Breast epithelium (tissue), 4 donors: ENCODE measurements at regions not wholly inside any gene's neighbourhood (a gene's known extent, or its start where the extent isn't known, plus 50 kb on each side); places are given as distances from the start of the nearest gene placed in this dataset.
"Not testable (repeated sequence)": the region's sequence is repeated elsewhere in the genome, so short reads cannot be mapped to it uniquely, and the experiment has no call there.

Experiments used
- DNase-seq, 2 donors: peaks; one replicate each; pipeline ENCODE4 v3.0.0-alpha.2; 2019; ENCODE audit warnings: low spot score in 2 of 2
- H3K27ac ChIP-seq, 2 donors: fragments of 200-600 bp; sonication (generic) in 1 of 2; one replicate each; pipeline ENCODE4 v1.5.1; 2016 to 2019; ENCODE audit warnings: mild to moderate bottlenecking in 1 of 2
- H3K27me3 ChIP-seq, 2 donors: fragments of 200-600 bp; sonication (generic) in 1 of 2; one replicate each; pipeline versions ENCODE4 v1.5.1 to v1.6.0; 2017 to 2019; ENCODE audit warnings: control low read depth in 1 of 2, mild to moderate bottlenecking in 1 of 2
- H3K36me3 ChIP-seq: fragments of 200-600 bp; one replicate; pipeline ENCODE4 v1.5.1; 2019
- H3K4me1 ChIP-seq, 2 donors: fragments of 200-600 bp; sonication (generic); one replicate each; pipeline ENCODE4 v1.5.1; 2016 to 2019; ENCODE audit warnings: control low read depth in 1 of 2
- H3K4me3 ChIP-seq, 3 donors: fragments of 200-600 bp; sonication (generic); 1 replicate in 2 of 3; 2 replicates in 1 of 3; pipeline ENCODE4 v1.5.1; 2016 to 2019; ENCODE audit warnings: mild to moderate bottlenecking in 3 of 3, moderate library complexity in 2 of 3
- H3K9me3 ChIP-seq, 2 donors: fragments of 200-600 bp; sonication (generic) in 1 of 2; one replicate each; pipeline ENCODE4 v1.5.1; 2016 to 2019; ENCODE audit warnings: control low read depth in 1 of 2
- POLR2A ChIP-seq: fragments of 450-650 bp; IDR thresholded peaks from one replicate; pipeline ENCODE4 v1.6.1; 2016; ENCODE audit warnings: antibody characterized with exemption, mild to moderate bottlenecking, moderate library complexity
- POLR2AphosphoS5 ChIP-seq, 3 donors: sonication (generic); formaldehyde crosslinking; IDR thresholded peaks; one replicate each; pipeline ENCODE4 v1.6.1; 2017; ENCODE audit warnings: antibody characterized with exemption in 3 of 3
- intact Hi-C: fragments of 100-400 bp; cut with DNase I; formaldehyde crosslinking; loops from one replicate; pipeline ENCODE4 v1.15.1; 2023; ENCODE audit warnings: low total_unique reads
- TF ChIP-seq, protein P1 (sequence below), 3 donors: fragments of 450-650 bp; IDR thresholded peaks; one replicate each; pipeline ENCODE4 v1.5.1; 2016 to 2017; ENCODE audit warnings: antibody characterized with exemption in 3 of 3, mild to moderate bottlenecking in 3 of 3, moderate library complexity in 3 of 3

GRCh38 chr2:176424746-176425145, 155.5 kb downstream of the MTX2 start:
- H3K27me3 ChIP-seq, result no peaks in the 10 kb centered on the region
- H3K9me3 ChIP-seq, result no peaks in the 10 kb centered on the region
- H3K4me1 ChIP-seq, result no peaks in the 10 kb centered on the region
- H3K27ac ChIP-seq, result no peak overlapping the region
- no peaks in the 10 kb centered on the region for H3K36me3 ChIP-seq
- TF ChIP-seq POLR2AphosphoS5 (IDR thresholded peaks at IDR 0.05) (no peak), POLR2A (no peak)
- TF ChIP-seq, protein P1, sequence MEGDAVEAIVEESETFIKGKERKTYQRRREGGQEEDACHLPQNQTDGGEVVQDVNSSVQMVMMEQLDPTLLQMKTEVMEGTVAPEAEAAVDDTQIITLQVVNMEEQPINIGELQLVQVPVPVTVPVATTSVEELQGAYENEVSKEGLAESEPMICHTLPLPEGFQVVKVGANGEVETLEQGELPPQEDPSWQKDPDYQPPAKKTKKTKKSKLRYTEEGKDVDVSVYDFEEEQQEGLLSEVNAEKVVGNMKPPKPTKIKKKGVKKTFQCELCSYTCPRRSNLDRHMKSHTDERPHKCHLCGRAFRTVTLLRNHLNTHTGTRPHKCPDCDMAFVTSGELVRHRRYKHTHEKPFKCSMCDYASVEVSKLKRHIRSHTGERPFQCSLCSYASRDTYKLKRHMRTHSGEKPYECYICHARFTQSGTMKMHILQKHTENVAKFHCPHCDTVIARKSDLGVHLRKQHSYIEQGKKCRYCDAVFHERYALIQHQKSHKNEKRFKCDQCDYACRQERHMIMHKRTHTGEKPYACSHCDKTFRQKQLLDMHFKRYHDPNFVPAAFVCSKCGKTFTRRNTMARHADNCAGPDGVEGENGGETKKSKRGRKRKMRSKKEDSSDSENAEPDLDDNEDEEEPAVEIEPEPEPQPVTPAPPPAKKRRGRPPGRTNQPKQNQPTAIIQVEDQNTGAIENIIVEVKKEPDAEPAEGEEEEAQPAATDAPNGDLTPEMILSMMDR (IDR thresholded peaks at IDR 0.05), result no peak
- DNase-seq, result no peak
- no peak overlapping the region for H3K4me3 ChIP-seq
- intact Hi-C loops, result no loop called here

- Histone ChIP-seq H3K9me3 (no peaks in the 10 kb centered on the region), H3K4me3 (no peak overlapping the region), H3K4me1 (no peaks in the 10 kb centered on the region), H3K27me3 (no peaks in the 10 kb centered on the region), H3K36me3 (no peaks in the 10 kb centered on the region), H3K27ac (no peak overlapping the region)
- TF ChIP-seq POLR2AphosphoS5 (IDR thresholded peaks at IDR 0.05), result no peak
- TF ChIP-seq, protein P1 (IDR thresholded peaks at IDR 0.05), result no peak
- TF ChIP-seq POLR2A, result no peak
- intact Hi-C loops, result no loop called here
- DNase-seq, result no peak
Measured at GRCh38 chr2:176427549-176427948, 158.3 kb downstream of the MTX2 start.

DNA sequence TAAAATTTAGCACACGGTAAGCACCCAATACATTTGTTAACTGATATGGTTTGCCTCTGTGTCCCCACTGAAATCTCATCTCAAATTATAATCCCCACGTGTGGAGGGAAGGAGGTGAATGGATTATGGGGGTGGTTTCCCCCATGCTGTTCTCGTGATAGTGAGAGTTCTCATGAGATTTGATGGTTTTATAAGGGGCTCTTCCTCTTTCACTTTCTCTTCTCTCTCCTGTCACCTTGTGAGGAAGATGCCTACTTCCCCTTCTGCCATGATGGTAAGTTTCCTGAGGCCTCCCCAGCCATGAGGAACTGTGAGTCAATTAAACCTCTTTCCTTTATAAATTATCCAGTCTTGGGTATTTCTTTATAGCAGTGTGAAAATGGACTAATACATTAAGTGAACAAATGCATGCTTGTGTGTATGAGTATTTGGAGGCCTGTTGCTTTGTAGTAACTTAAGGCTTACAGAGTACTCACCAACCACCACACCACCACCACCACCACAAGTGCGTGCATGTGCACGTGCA, 159.8 kb downstream of the MTX2 start:
- H3K27ac ChIP-seq, intact Hi-C loops, H3K27me3 ChIP-seq, H3K4me1 ChIP-seq, H3K36me3 ChIP-seq, H3K4me3 ChIP-seq, DNase-seq, H3K9me3 ChIP-seq: not testable (repeated sequence)

DNA sequence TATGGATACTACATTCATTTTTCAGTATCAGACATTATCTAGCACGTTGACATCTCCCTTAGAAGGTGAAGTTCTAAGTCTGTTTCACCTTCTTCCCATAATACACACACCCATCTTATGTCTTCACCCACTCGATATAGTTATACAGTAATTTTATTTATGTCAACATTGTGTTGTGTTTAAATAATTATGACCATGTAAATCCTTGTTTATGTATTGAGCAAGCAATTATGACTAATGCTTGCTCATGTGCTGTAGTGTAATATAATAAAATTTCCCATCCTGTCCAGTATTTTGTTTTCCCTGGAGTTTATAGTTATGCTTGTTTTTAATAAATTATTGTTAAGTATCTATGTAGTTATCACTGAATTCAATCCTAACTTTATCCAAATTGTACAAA, 163.2 kb downstream of the MTX2 start:
- Histone ChIP-seq H3K27ac (no peak overlapping the region), H3K9me3 (no peaks in the 10 kb centered on the region), H3K4me1 (no peaks in the 10 kb centered on the region), H3K27me3 (no peaks in the 10 kb centered on the region), H3K4me3 (no peak overlapping the region), H3K36me3 (no peaks in the 10 kb centered on the region)
- no peak for DNase-seq
- TF ChIP-seq, protein P1 (IDR thresholded peaks at IDR 0.05), result no peak
- TF ChIP-seq POLR2A (no peak), POLR2AphosphoS5 (IDR thresholded peaks at IDR 0.05) (no peak)
- intact Hi-C loops, result no loop called here

- intact Hi-C loops, result no loop called here
- Histone ChIP-seq H3K4me1 (no peaks in the 10 kb centered on the region), H3K27ac (no peak overlapping the region), H3K4me3 (no peak overlapping the region), H3K9me3 (no peaks in the 10 kb centered on the region), H3K27me3 (no peaks in the 10 kb centered on the region), H3K36me3 (no peaks in the 10 kb centered on the region)
- no peak for DNase-seq
- TF ChIP-seq, protein P1 (IDR thresholded peaks at IDR 0.05), result no peak
- TF ChIP-seq POLR2AphosphoS5 (IDR thresholded peaks at IDR 0.05), result no peak
- TF ChIP-seq POLR2A, result no peak
Measured at GRCh38 chr2:176435729-176436128, 166.5 kb downstream of the MTX2 start.

DNA sequence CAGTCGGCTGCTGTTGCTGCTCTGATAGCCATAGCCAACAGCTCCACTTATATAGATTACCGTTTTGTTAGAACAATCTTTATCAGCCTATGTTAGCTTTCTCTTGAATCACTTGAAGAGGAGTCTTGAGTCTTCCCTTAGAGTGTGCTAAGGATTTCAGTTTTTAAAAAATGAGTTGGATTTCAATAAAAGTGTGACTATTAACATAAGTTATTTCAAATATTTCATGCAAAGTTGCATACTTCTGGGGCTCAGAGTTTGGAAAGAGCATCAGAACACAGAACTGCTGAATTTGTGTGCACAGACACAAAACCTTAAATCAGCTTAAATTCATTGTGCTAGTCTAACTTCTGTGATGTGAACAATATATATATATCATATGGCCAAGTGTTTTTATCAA, 174.7 kb downstream of the MTX2 start:
- no peaks in the 10 kb centered on the region for H3K4me1 ChIP-seq
- TF ChIP-seq POLR2AphosphoS5 (IDR thresholded peaks at IDR 0.05) (no peak), POLR2A (no peak)
- TF ChIP-seq, protein P1 (IDR thresholded peaks at IDR 0.05), result no peak
- H3K4me3 ChIP-seq, result no peak overlapping the region
- H3K9me3 ChIP-seq, result no peaks in the 10 kb centered on the region
- intact Hi-C loops, result no loop called here
- no peaks in the 10 kb centered on the region for H3K36me3 ChIP-seq
- H3K27ac ChIP-seq, result no peak overlapping the region
- DNase-seq, result no peak
- no peaks in the 10 kb centered on the region for H3K27me3 ChIP-seq
